ENCODE measurements at regions not wholly inside any gene's neighbourhood (a gene's known extent, or its start where the extent isn't known, plus 50 kb on each side); places are given as distances from the start of the nearest gene placed in this dataset.
A peak's percentile ranks its signal among the peaks of the same experiment; 100 is the strongest.

DNA sequence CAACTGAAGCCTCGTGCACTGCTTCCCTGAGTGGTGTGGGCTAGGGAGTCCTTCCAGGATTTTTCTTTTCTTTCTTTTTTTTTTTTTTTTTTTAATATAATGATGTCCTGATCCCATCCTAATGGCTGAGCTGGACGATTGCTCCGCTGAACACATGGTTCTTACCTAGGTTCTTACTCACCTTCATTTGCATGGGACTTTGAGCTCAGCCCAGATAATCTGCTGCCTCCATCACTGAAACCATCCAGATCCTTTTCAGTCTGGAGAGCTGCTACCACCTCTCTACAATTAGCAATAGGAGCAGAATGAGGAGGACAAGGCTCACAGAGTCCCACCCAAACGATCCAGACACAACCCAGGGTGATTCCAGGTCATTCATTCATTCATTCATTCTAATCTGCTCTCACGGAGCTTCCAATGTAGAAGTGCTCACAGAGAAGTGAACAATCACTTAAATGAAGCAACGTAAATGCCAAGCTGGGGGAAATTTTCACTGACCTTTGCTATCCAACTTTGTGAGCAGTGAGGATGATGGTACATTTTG lies 246.3 kb upstream of the RREB1 start:
- peaks cover 3% of the 10 kb centered on the region for H3K9me3 ChIP-seq (ENCODE audit: insufficient read depth, low read depth, low read length)
- H4K8ac ChIP-seq (ENCODE audit: low read depth, low read length), result no peak overlapping the region
- H3K79me2 ChIP-seq (ENCODE audit: control insufficient read depth, insufficient read depth, low read length, poor library complexity), result no peaks in the 10 kb centered on the region
- H3K14ac ChIP-seq (ENCODE audit: low read length), result no peak overlapping the region
- H3K4me2 ChIP-seq (ENCODE audit: low read length), result no peak overlapping the region
- H2BK120ac ChIP-seq (ENCODE audit: insufficient read depth, low read length, poor library complexity), result no peak overlapping the region
- H4K12ac ChIP-seq (ENCODE audit: low read depth, low read length), result no peak overlapping the region
- no peak overlapping the region for H4K91ac ChIP-seq (ENCODE audit: low read depth, low read length)
- no peak overlapping the region for H2BK5ac ChIP-seq (ENCODE audit: low read depth, low read length, poor library complexity)
- no peak for DNase-seq
- no peaks in the 10 kb centered on the region for H3K27me3 ChIP-seq (ENCODE audit: insufficient read depth, low read length)
- H3K4ac ChIP-seq (ENCODE audit: low read depth, low read length), result no peak overlapping the region
- H3K9ac ChIP-seq (ENCODE audit: low read length), result no peak overlapping the region
- peaks cover 8 to 14% of the 10 kb centered on the region in 2 experiments for H3K4me1 ChIP-seq (ENCODE audit: control insufficient read depth in 1 of 2, insufficient read depth in 2 of 2, low read length in 2 of 2)
- no peak overlapping the region for H3K27ac ChIP-seq (ENCODE audit: low read depth, low read length)
- H3K36me3 ChIP-seq (ENCODE audit: control insufficient read depth in 1 of 2, insufficient read depth in 2 of 2, low read length in 2 of 2), result no peaks in the 10 kb centered on the region
- H3K23ac ChIP-seq (ENCODE audit: low read length), result no peak overlapping the region
- no peak overlapping the region for H3K18ac ChIP-seq (ENCODE audit: low read length)
- H3K79me1 ChIP-seq (ENCODE audit: low read length), result peaks cover 17% of the 10 kb centered on the region
- no peak overlapping the region for H3K4me3 ChIP-seq (ENCODE audit: low read depth, low read length)
- no peak overlapping the region for H2BK12ac ChIP-seq (ENCODE audit: low read length)
- no peak overlapping the region for H2AK5ac ChIP-seq (ENCODE audit: low read length)
- no peak overlapping the region for H2AFZ ChIP-seq (ENCODE audit: insufficient read depth, low read length, poor library complexity)
- WGBS (ENCODE audit: extremely low coverage, insufficient coverage, insufficient read length), result no CpG with 5 or more reads among the region's 6 CpGs

DNA sequence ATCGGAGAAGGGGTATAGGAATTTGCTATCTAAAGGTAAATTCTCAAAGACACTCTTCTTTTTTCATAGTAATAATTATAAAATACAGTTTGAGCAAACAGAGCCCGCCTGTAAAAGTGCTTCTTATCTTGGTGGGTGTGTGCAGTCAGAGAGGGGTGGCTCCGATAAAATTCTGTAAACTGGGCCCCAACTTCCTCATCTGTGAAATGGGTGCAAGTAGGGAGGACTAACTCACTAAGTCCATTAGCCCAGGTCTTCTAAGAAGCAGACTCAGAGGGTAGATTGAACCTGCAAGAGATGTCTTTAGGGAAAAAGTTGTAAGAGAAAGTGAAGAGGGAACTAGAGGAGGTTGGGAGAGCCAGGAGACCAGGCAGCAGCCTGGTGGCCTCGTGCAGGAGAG lies 245.8 kb upstream of the RREB1 start:
- no peak for DNase-seq
- WGBS (ENCODE audit: extremely low coverage, insufficient coverage, insufficient read length), result no CpG with 5 or more reads among the region's 4 CpGs
- peaks cover 2 to 8% of the 10 kb centered on the region in 2 experiments for H3K4me1 ChIP-seq (ENCODE audit: control insufficient read depth in 1 of 2, insufficient read depth in 2 of 2, low read length in 2 of 2)

DNA sequence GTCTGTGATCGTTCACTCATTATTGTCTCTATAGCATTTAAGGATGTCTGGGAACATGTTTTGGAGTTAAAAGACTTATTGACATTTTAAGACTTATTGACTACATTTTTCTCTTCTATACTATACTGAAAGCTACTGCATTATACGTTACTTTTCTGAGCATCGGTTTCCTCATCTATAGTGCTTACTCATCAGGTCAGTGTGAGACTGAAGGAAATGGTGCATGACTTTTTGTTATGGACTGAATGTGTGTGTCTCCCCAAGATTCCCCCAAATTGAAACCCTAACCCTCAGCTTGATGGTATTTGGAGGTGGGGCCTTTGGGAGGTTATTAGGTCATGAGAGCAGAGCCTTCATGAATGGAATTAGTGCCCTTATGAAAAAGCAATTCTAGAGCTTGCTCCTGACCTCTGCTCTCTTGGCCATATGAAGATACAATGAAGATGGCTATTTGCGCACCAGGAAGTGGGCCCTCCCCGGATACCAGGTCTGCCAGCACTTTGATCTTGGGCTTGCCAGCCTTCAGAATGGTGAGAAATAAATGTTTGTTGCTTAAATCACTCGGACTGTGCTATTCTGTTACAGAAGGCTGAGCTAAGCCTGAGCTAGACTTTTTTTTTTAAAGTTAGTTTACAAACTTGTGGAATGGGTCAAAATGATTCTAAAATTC lies 243.7 kb upstream of the RREB1 start:
- H3K23ac ChIP-seq (ENCODE audit: low read length), result no peak overlapping the region
- no peak overlapping the region for H3K27ac ChIP-seq (ENCODE audit: low read depth, low read length)
- H3K79me2 ChIP-seq (ENCODE audit: control insufficient read depth, insufficient read depth, low read length, poor library complexity), result no peaks in the 10 kb centered on the region
- H3K9me3 ChIP-seq (ENCODE audit: insufficient read depth, low read depth, low read length), result peaks cover 3% of the 10 kb centered on the region
- H3K18ac ChIP-seq (ENCODE audit: low read length), result no peak overlapping the region
- no peak overlapping the region for H3K4me2 ChIP-seq (ENCODE audit: low read length)
- H3K79me1 ChIP-seq (ENCODE audit: low read length), result peaks cover 10% of the 10 kb centered on the region
- no peaks in the 10 kb centered on the region for H3K36me3 ChIP-seq (ENCODE audit: control insufficient read depth in 1 of 2, insufficient read depth in 2 of 2, low read length in 2 of 2)
- H2AFZ ChIP-seq (ENCODE audit: insufficient read depth, low read length, poor library complexity), result no peak overlapping the region
- H2AK5ac ChIP-seq (ENCODE audit: low read length), result no peak overlapping the region
- H3K27me3 ChIP-seq (ENCODE audit: insufficient read depth, low read length), result no peaks in the 10 kb centered on the region
- H4K91ac ChIP-seq (ENCODE audit: low read depth, low read length), result peak overlapping the region; percentile 8
- no peak overlapping the region for H2BK5ac ChIP-seq (ENCODE audit: low read depth, low read length, poor library complexity)
- H3K9ac ChIP-seq (ENCODE audit: low read length), result no peak overlapping the region
- H2BK12ac ChIP-seq (ENCODE audit: low read length), result peak overlapping the region; percentile 20
- H3K4ac ChIP-seq (ENCODE audit: low read depth, low read length), result no peak overlapping the region
- H4K8ac ChIP-seq (ENCODE audit: low read depth, low read length), result no peak overlapping the region
- H3K4me3 ChIP-seq (ENCODE audit: low read depth, low read length), result no peak overlapping the region
- peak overlapping the region; percentile 8 for H2BK120ac ChIP-seq (ENCODE audit: insufficient read depth, low read length, poor library complexity)
- H3K14ac ChIP-seq (ENCODE audit: low read length), result no peak overlapping the region
- DNase-seq, result no peak
- WGBS (ENCODE audit: extremely low coverage, insufficient coverage, insufficient read length), result no CpG with 5 or more reads among the region's 6 CpGs
- H4K12ac ChIP-seq (ENCODE audit: low read depth, low read length), result no peak overlapping the region
- H3K4me1 ChIP-seq (ENCODE audit: control insufficient read depth in 1 of 2, insufficient read depth in 2 of 2, low read length in 2 of 2), result peaks cover 0 to 4% of the 10 kb centered on the region in 2 experiments

More for the DNA sequence above, 245.8 kb upstream of the RREB1 start:
- Histone ChIP-seq H3K79me2 (ENCODE audit: control insufficient read depth, insufficient read depth, low read length, poor library complexity) (no peaks in the 10 kb centered on the region), H2BK5ac (ENCODE audit: low read depth, low read length, poor library complexity) (no peak overlapping the region), H2BK12ac (ENCODE audit: low read length) (peak overlapping the region; percentile 82), H2AFZ (ENCODE audit: insufficient read depth, low read length, poor library complexity) (no peak overlapping the region), H4K8ac (ENCODE audit: low read depth, low read length) (peak overlapping the region; percentile 13), H2AK5ac (ENCODE audit: low read length) (peak overlapping the region; percentile 68), H3K4me2 (ENCODE audit: low read length) (no peak overlapping the region), H3K14ac (ENCODE audit: low read length) (peak overlapping the region; percentile 39), H3K4me3 (ENCODE audit: low read depth, low read length) (no peak overlapping the region), H3K18ac (ENCODE audit: low read length) (no peak overlapping the region), H3K9me3 (ENCODE audit: insufficient read depth, low read depth, low read length) (peaks cover 3% of the 10 kb centered on the region), H3K27ac (ENCODE audit: low read depth, low read length) (no peak overlapping the region), H3K79me1 (ENCODE audit: low read length) (peaks cover 13% of the 10 kb centered on the region), H3K23ac (ENCODE audit: low read length) (no peak overlapping the region), H4K91ac (ENCODE audit: low read depth, low read length) (peak overlapping the region; percentile 28), H4K12ac (ENCODE audit: low read depth, low read length) (no peak overlapping the region), H3K36me3 (ENCODE audit: control insufficient read depth in 1 of 2, insufficient read depth in 2 of 2, low read length in 2 of 2) (no peaks in the 10 kb centered on the region), H3K9ac (ENCODE audit: low read length) (no peak overlapping the region), H3K27me3 (ENCODE audit: insufficient read depth, low read length) (no peaks in the 10 kb centered on the region), H3K4ac (ENCODE audit: low read depth, low read length) (peak overlapping the region; percentile 49), H2BK120ac (ENCODE audit: insufficient read depth, low read length, poor library complexity) (peak overlapping the region; percentile 36)

DNA sequence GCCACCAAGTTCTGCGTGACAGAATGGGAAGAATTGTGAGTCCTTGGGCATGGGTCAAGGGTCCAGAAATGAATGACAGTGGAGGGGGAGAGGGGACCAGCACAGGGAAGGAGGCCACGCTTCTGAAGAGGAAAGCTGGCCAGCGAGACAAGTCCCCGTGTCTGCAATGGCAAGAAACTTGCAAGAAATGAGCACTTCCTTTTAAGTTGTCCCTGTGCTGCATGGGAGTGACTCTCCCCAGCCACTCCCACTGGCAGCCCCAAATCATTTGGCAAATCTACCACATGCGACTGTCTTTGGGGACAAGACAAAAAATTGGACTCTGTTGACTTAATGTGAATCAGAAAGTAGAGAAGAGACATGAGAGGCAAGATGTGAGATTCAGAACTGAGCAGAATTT lies 242.2 kb upstream of the RREB1 start:
- peaks cover 0 to 4% of the 10 kb centered on the region in 2 experiments for H3K4me1 ChIP-seq (ENCODE audit: control insufficient read depth in 1 of 2, insufficient read depth in 2 of 2, low read length in 2 of 2)
- no peak overlapping the region for H3K4ac ChIP-seq (ENCODE audit: low read depth, low read length)
- H2BK120ac ChIP-seq (ENCODE audit: insufficient read depth, low read length, poor library complexity), result peak overlapping the region; percentile 49
- no peak overlapping the region for H4K8ac ChIP-seq (ENCODE audit: low read depth, low read length)
- no peak overlapping the region for H4K12ac ChIP-seq (ENCODE audit: low read depth, low read length)
- no peak for DNase-seq
- no peak overlapping the region for H3K4me2 ChIP-seq (ENCODE audit: low read length)
- H3K9ac ChIP-seq (ENCODE audit: low read length), result no peak overlapping the region
- H3K14ac ChIP-seq (ENCODE audit: low read length), result peak overlapping the region; percentile 44
- WGBS (ENCODE audit: extremely low coverage, insufficient coverage, insufficient read length), result no CpG with 5 or more reads among the region's 5 CpGs
- H3K9me3 ChIP-seq (ENCODE audit: insufficient read depth, low read depth, low read length), result peaks cover 3% of the 10 kb centered on the region
- H3K36me3 ChIP-seq (ENCODE audit: control insufficient read depth in 1 of 2, insufficient read depth in 2 of 2, low read length in 2 of 2), result no peaks in the 10 kb centered on the region
- no peaks in the 10 kb centered on the region for H3K79me2 ChIP-seq (ENCODE audit: control insufficient read depth, insufficient read depth, low read length, poor library complexity)
- H3K18ac ChIP-seq (ENCODE audit: low read length), result no peak overlapping the region
- peak overlapping the region; percentile 34 for H4K91ac ChIP-seq (ENCODE audit: low read depth, low read length)
- no peak overlapping the region for H2BK5ac ChIP-seq (ENCODE audit: low read depth, low read length, poor library complexity)
- H3K79me1 ChIP-seq (ENCODE audit: low read length), result peaks cover 10% of the 10 kb centered on the region
- H3K4me3 ChIP-seq (ENCODE audit: low read depth, low read length), result no peak overlapping the region
- H3K27me3 ChIP-seq (ENCODE audit: insufficient read depth, low read length), result no peaks in the 10 kb centered on the region
- H2AFZ ChIP-seq (ENCODE audit: insufficient read depth, low read length, poor library complexity), result no peak overlapping the region
- peak overlapping the region; percentile 56 for H2BK12ac ChIP-seq (ENCODE audit: low read length)
- H2AK5ac ChIP-seq (ENCODE audit: low read length), result peak overlapping the region; percentile 64
- H3K23ac ChIP-seq (ENCODE audit: low read length), result no peak overlapping the region
- no peak overlapping the region for H3K27ac ChIP-seq (ENCODE audit: low read depth, low read length)
